H1 (cell line): ENCODE measurements at regions not wholly inside any gene's neighbourhood (a gene's known extent, or its start where the extent isn't known, plus 50 kb on each side); places are given as distances from the start of the nearest gene placed in this dataset.

Experiments used
- CTCF ChIA-PET: fragments of 300-600 bp; sonication (Branson Sonifier 250); formaldehyde crosslinking; loops from one replicate; lab custom pipeline; 2021; ENCODE audit not compliant: partially characterized antibody; lab: Charles Lee
- POLR2A ChIA-PET: fragments of 300-600 bp; sonication (Branson Sonifier 250); formaldehyde crosslinking; loops from one replicate; lab custom pipeline; 2021; ENCODE audit warnings: inconsistent platforms; ENCODE audit not compliant: partially characterized antibody; lab: Charles Lee
- DNase-seq, 2 experiments: peaks; one replicate each; pipeline versions ENCODE4 v3.0.0 to v3.0.0-alpha.2; 2010 to 2022; ENCODE audit warnings: low spot score in 2 of 2, low read depth in 1 of 2, mixed read lengths in 1 of 2
- FAIRE-seq: peaks from 2 replicates; lab custom pipeline; 2011; peaks lifted over from hg19 to GRCh38; lab: Jason Lieb, UNC
- H2AFZ ChIP-seq: 2 replicates; pipeline ENCODE4 v1.8.1; 2012; ENCODE audit warnings: low read length, inconsistent platforms
- H2AK5ac ChIP-seq: 2 replicates; pipeline ENCODE4 v1.6.1; 2013; ENCODE audit warnings: low read depth, low read length
- H2BK120ac ChIP-seq: replicated peaks from 2 replicates; pipeline ENCODE3; 2013; ENCODE audit warnings: low read depth, low read length, inconsistent platforms
- H2BK12ac ChIP-seq: 2 replicates; pipeline ENCODE4 v1.6.1; 2013; ENCODE audit warnings: low read depth, low read length
- H2BK15ac ChIP-seq: 2 replicates; pipeline ENCODE4 v1.6.1; 2013; ENCODE audit warnings: low read length
- H2BK20ac ChIP-seq: 2 replicates; pipeline ENCODE4 v1.6.1; 2013; ENCODE audit warnings: low read length
- H2BK5ac ChIP-seq: 2 replicates; pipeline ENCODE4 v1.6.1; 2013; ENCODE audit warnings: low read depth, low read length
- H3K14ac ChIP-seq: 2 replicates; pipeline ENCODE4 v1.6.1; 2013; ENCODE audit warnings: inconsistent platforms; ENCODE audit not compliant: insufficient read length
- H3K18ac ChIP-seq: 2 replicates; pipeline ENCODE4 v1.6.1; 2013; ENCODE audit warnings: low read length; ENCODE audit errors: extremely low read depth
- H3K23ac ChIP-seq: 2 replicates; pipeline ENCODE4 v1.6.1; 2013; ENCODE audit warnings: inconsistent platforms; ENCODE audit not compliant: insufficient read length
- H3K23me2 ChIP-seq: 2 replicates; pipeline ENCODE4 v1.6.1; 2013; ENCODE audit warnings: low read depth, low read length
- H3K27ac ChIP-seq: 2 replicates; pipeline ENCODE4 v1.6.1; 2011; ENCODE audit warnings: low read depth, low read length, inconsistent platforms
- H3K27me3 ChIP-seq, 4 experiments: replicated peaks in 1 of 4; 1 replicate in 1 of 4; 2 replicates in 3 of 4; pipeline versions ENCODE4 v1.6.1 to v1.8.1; 2011 to 2013; ENCODE audit warnings: low read length in 3 of 4, mild to moderate bottlenecking in 3 of 4, inconsistent platforms in 2 of 4, mixed read lengths in 2 of 4, moderate library complexity in 1 of 4; ENCODE audit not compliant: control insufficient read depth in 3 of 4, insufficient read depth in 3 of 4; ENCODE audit errors: extremely low read depth in 1 of 4
- H3K36me3 ChIP-seq, 4 experiments: 2 replicates each; pipeline versions ENCODE4 v1.6.1 to v1.8.1; 2011 to 2013; ENCODE audit warnings: mild to moderate bottlenecking in 4 of 4, low read length in 3 of 4, moderate library complexity in 2 of 4, control low read depth in 1 of 4, inconsistent platforms in 1 of 4; ENCODE audit not compliant: insufficient read depth in 4 of 4, control insufficient read depth in 2 of 4
- H3K4ac ChIP-seq: replicated peaks from 2 replicates; pipeline ENCODE3; 2013; ENCODE audit warnings: low read length, low read depth, mixed read lengths, inconsistent platforms; ENCODE audit not compliant: insufficient read length
- H3K4me1 ChIP-seq, 4 experiments: replicated peaks in 1 of 4; 1 replicate in 1 of 4; 2 replicates in 3 of 4; pipeline versions ENCODE4 v1.6.1 to v1.8.1; 2011 to 2013; ENCODE audit warnings: low read length in 3 of 4, inconsistent platforms in 2 of 4, mixed read lengths in 1 of 4; ENCODE audit not compliant: insufficient read depth in 4 of 4, control insufficient read depth in 3 of 4
- H3K4me2 ChIP-seq, 2 experiments: 2 replicates each; pipeline versions ENCODE4 v1.6.1 to v1.8.1; 2011 to 2013; ENCODE audit warnings: low read depth in 2 of 2, low read length in 2 of 2, control low read depth in 1 of 2, inconsistent platforms in 1 of 2, mild to moderate bottlenecking in 1 of 2; ENCODE audit not compliant: insufficient read depth in 1 of 2
- H3K4me3 ChIP-seq, 4 experiments: fragments of 200-600, 300-600 bp in 1 of 4; sonication (generic), shearing (Covaris generic), sonication (Bioruptor Twin) in 1 of 4; 2 replicates each; pipeline versions ENCODE4 v1.5.1 to v1.8.1; 2011 to 2016; ENCODE audit warnings: low read length in 4 of 4, low read depth in 3 of 4, control low read depth in 2 of 4, inconsistent platforms in 2 of 4, mild to moderate bottlenecking in 2 of 4, mixed read lengths in 1 of 4, moderate library complexity in 1 of 4; ENCODE audit not compliant: insufficient read depth in 2 of 4; ENCODE audit errors: extremely low read depth in 1 of 4
- H3K56ac ChIP-seq: replicated peaks from 2 replicates; pipeline ENCODE3; 2013; ENCODE audit warnings: low read depth, mild to moderate bottlenecking, mixed read lengths, low read length, inconsistent platforms; ENCODE audit not compliant: insufficient read length
- H3K79me1 ChIP-seq: 2 replicates; pipeline ENCODE4 v1.6.1; 2013; ENCODE audit warnings: low read depth, low read length, control low read depth
- H3K79me2 ChIP-seq, 2 experiments: 2 replicates each; pipeline versions ENCODE4 v1.6.1 to v1.8.1; 2012 to 2013; ENCODE audit warnings: low read length in 2 of 2, mild to moderate bottlenecking in 2 of 2, inconsistent platforms in 1 of 2; ENCODE audit not compliant: insufficient read depth in 2 of 2, control insufficient read depth in 1 of 2
- H3K9ac ChIP-seq, 4 experiments: replicated peaks in 1 of 4; 1 replicate in 1 of 4; 2 replicates in 3 of 4; pipeline versions ENCODE4 v1.6.1 to v1.8.1; 2011 to 2013; ENCODE audit warnings: low read depth in 3 of 4, low read length in 3 of 4, control low read depth in 2 of 4, mild to moderate bottlenecking in 2 of 4, moderate library complexity in 2 of 4, inconsistent platforms in 1 of 4; ENCODE audit errors: extremely low read depth in 1 of 4
- H3K9me3 ChIP-seq, 2 experiments: 2 replicates each; pipeline versions ENCODE4 v1.6.1 to v1.8.1; 2012 to 2013; ENCODE audit warnings: mild to moderate bottlenecking in 2 of 2, moderate library complexity in 2 of 2, control low read depth in 1 of 2, inconsistent platforms in 1 of 2, low read depth in 1 of 2, low read length in 1 of 2, mixed read lengths in 1 of 2; ENCODE audit not compliant: insufficient read depth in 2 of 2
- H4K20me1 ChIP-seq, 2 experiments: replicated peaks in 1 of 2; 2 replicates each; pipeline versions ENCODE3 to v1.8.1; 2011 to 2013; ENCODE audit warnings: inconsistent platforms in 2 of 2, low read length in 2 of 2, mild to moderate bottlenecking in 1 of 2; ENCODE audit not compliant: insufficient read depth in 2 of 2, control insufficient read depth in 1 of 2
- H4K5ac ChIP-seq: 2 replicates; pipeline ENCODE4 v1.6.1; 2013; ENCODE audit warnings: low read length, low read depth, mixed read lengths, inconsistent platforms; ENCODE audit not compliant: insufficient read length
- H4K8ac ChIP-seq: 2 replicates; pipeline ENCODE4 v1.8.0; 2013; ENCODE audit warnings: mild to moderate bottlenecking, moderate library complexity, low read length, inconsistent platforms; ENCODE audit not compliant: insufficient read depth; ENCODE audit errors: extremely low read depth
- H4K91ac ChIP-seq: replicated peaks from 2 replicates; pipeline ENCODE3; 2013; ENCODE audit warnings: low read length, mixed read lengths, inconsistent platforms; ENCODE audit not compliant: insufficient read length
- CTBP2 ChIP-seq: IDR thresholded peaks from 2 replicates; pipeline ENCODE4 v1.7.0; 2011; ENCODE audit warnings: borderline replicate concordance, mild to moderate bottlenecking, moderate library complexity, mixed read lengths, low read length; ENCODE audit not compliant: insufficient read depth, insufficient read length
- WGBS, 2 experiments: shearing (Covaris generic) in 1 of 2; methylation state at CpG; one replicate each; pipeline versions ENCODE4 v1.1.6 to v1.1.7; 2013 to 2015; ENCODE audit warnings: low lambda C conversion rate in 2 of 2, mixed read lengths in 2 of 2, inconsistent platforms in 1 of 2, low coverage in 1 of 2, missing lambda C conversion rate in 1 of 2; ENCODE audit not compliant: insufficient replicate concordance in 2 of 2, insufficient coverage in 1 of 2, insufficient read length in 1 of 2; ENCODE audit errors: extremely low coverage in 1 of 2, missing lambda C conversion rate in 1 of 2; 5-methylcytosine and 5-hydroxymethylcytosine counted together

DNA sequence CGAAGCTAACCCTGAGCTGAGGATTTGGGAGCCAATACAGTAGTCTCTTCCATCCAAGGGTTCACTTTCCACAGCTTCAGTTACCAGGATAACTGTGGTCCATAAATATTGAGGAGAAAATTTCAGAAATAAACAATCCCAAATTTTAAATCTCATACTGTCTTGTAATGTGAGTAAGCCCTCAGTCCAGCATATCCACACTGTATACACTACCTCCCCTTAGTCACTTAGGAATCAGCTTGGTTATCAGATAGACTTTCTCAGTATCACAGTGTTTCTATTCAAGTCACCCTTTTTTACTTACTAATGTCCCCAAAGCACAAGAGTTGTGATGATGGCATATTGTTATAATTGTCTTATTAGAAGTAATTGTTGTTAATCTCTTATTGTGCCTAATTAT, 102.3 kb upstream of the GNG12 start:
- CTCF ChIA-PET = interaction anchor here (0.7 to 1.8 kb wide), 6 partner anchors 11 to 400 kb away, joined by 3 to 4 read pairs (median 4); no protein-coding TSS in a partner anchor
- H3K9ac ChIP-seq = no peak overlapping the region
- no peak overlapping the region for H2AK5ac ChIP-seq
- H2AFZ ChIP-seq = no peak overlapping the region
- POLR2A ChIA-PET = interaction anchor here (0.7 kb wide), 1 partner anchor 41 kb away, joined by 3 read pairs; no protein-coding TSS in a partner anchor
- no peak overlapping the region for H3K18ac ChIP-seq
- H4K5ac ChIP-seq = no peak overlapping the region
- H2BK5ac ChIP-seq = no peak overlapping the region
- no peak overlapping the region for H3K14ac ChIP-seq
- no peak overlapping the region for H3K4me3 ChIP-seq
- H3K56ac ChIP-seq = no peak overlapping the region
- H3K79me2 ChIP-seq = no peaks in the 10 kb centered on the region
- H3K4me1 ChIP-seq = no peaks in the 10 kb centered on the region
- H3K27me3 ChIP-seq = no peaks in the 10 kb centered on the region
- H4K91ac ChIP-seq = no peak overlapping the region
- H2BK120ac ChIP-seq = no peak overlapping the region
- H2BK12ac ChIP-seq = no peak overlapping the region
- no peak overlapping the region for H3K4ac ChIP-seq
- no peaks in the 10 kb centered on the region for H3K36me3 ChIP-seq
- no peak overlapping the region for H3K27ac ChIP-seq
- no peak overlapping the region for H2BK15ac ChIP-seq
- no peaks in the 10 kb centered on the region for H3K23me2 ChIP-seq
- H3K23ac ChIP-seq = no peak overlapping the region
- FAIRE-seq (no peak), DNase-seq (no peak)
- no peaks in the 10 kb centered on the region for H4K20me1 ChIP-seq
- WGBS, 2 experiments = 85% methylated on average over 1 of the region's 1 CpG; no CpG with 5 or more reads in 1 of the 2 experiments
- no peaks in the 10 kb centered on the region for H3K79me1 ChIP-seq
- no peak overlapping the region for H2BK20ac ChIP-seq
- H4K8ac ChIP-seq = no peak overlapping the region
- H3K4me2 ChIP-seq = no peak overlapping the region
- H3K9me3 ChIP-seq = no peaks in the 10 kb centered on the region
- TF ChIP-seq CTBP2 = no peak
